Ovary (tissue), 7 donors: ENCODE measurements at regions not wholly inside any gene's neighbourhood (a gene's known extent, or its start where the extent isn't known, plus 50 kb on each side); places are given as distances from the start of the nearest gene placed in this dataset.

Experiments
- DNase-seq, 5 donors: peaks; one replicate each; pipeline ENCODE4 v3.0.0-alpha.2; 2019 to 2020
- H3K27ac ChIP-seq, 2 donors: fragments of 200-600 bp; one replicate each; pipeline versions ENCODE4 v1.5.1 to v1.8.0; 2019 to 2022
- H3K27me3 ChIP-seq: fragments of 200-600 bp; one replicate; pipeline ENCODE4 v1.8.0; 2022
- H3K36me3 ChIP-seq: fragments of 200-600 bp; sonication (generic); one replicate; pipeline ENCODE4 v1.5.1; 2019
- H3K4me1 ChIP-seq: one replicate; pipeline ENCODE4 v1.8.1; 2013; ENCODE audit warnings: mild to moderate bottlenecking, moderate library complexity; ENCODE audit not compliant: insufficient read depth
- H3K4me3 ChIP-seq: fragments of 200-600 bp; sonication (generic); one replicate; pipeline ENCODE4 v1.5.1; 2017
- H3K9me3 ChIP-seq, 2 donors: fragments of 200-600 bp in 1 of 2; sonication (generic) in 1 of 2; one replicate each; pipeline versions ENCODE4 v1.5.1 to v1.8.1; 2013 to 2019; ENCODE audit warnings: mild to moderate bottlenecking in 1 of 2, moderate library complexity in 1 of 2
- CTCF ChIP-seq, 3 donors: fragments of 450-650 bp in 2 of 3; fragments of 200-600 bp in 1 of 3; IDR thresholded peaks; one replicate each; pipeline versions ENCODE4 v1.5.1 to v1.8.0; 2016 to 2022; ENCODE audit warnings: antibody characterized with exemption in 3 of 3, mild to moderate bottlenecking in 1 of 3
- EP300 ChIP-seq: sonication (generic); formaldehyde crosslinking; IDR thresholded peaks from one replicate; pipeline ENCODE4 v1.6.1; 2017; ENCODE audit warnings: antibody characterized with exemption
- POLR2A ChIP-seq: fragments of 450-650 bp; IDR thresholded peaks from one replicate; pipeline ENCODE4 v1.6.1; 2017; ENCODE audit warnings: antibody characterized with exemption, mild to moderate bottlenecking, moderate library complexity
- WGBS, 3 donors: extraction: QIAGEN DNeasy Blood & Tissue Kit in 1 of 3; methylation state at CpG; one replicate each; pipeline versions ENCODE4 v1.1.5 to v1.1.7; 2013 to 2017; 5-methylcytosine and 5-hydroxymethylcytosine counted together
- intact Hi-C, 4 donors: fragments of 100-400 bp; cut with DNase I; formaldehyde crosslinking; loops; one replicate each; pipeline versions ENCODE4 v1.11.0 to v1.15.1; 2022 to 2023
- donor health status: DM: no; HTN: no; CAD: no; lungs with moderate emphysema.
- donor health status: DM: no; HTN: no; CAD: no.
- donor health status: Bipolar disorder and iron deficiency.
- donor health status: DM: no; HTN: no; CAD: no.
- donor health status: DM: yes; HTN: yes; CAD: no.

GRCh38 chr5:61821561-61821960 is 484.4 kb upstream of the KIF2A start:
- intact Hi-C loops, result no loop called here
- Histone ChIP-seq H3K4me3 (no peak overlapping the region), H3K27ac (no peak overlapping the region), H3K27me3 (no peaks in the 10 kb centered on the region), H3K36me3 (no peaks in the 10 kb centered on the region), H3K4me1 (no peaks in the 10 kb centered on the region), H3K9me3 (no peaks in the 10 kb centered on the region)
- no peak for TF ChIP-seq EP300
- no peak for TF ChIP-seq POLR2A
- no peak for TF ChIP-seq CTCF (IDR thresholded peaks at IDR 0.05)
- WGBS, 3 donors, result 87 to 99% (median 98%) methylated on average over 2 of the region's 2 CpGs
- no peak for DNase-seq

- H3K4me1 ChIP-seq, result no peaks in the 10 kb centered on the region
- TF ChIP-seq EP300 (no peak), CTCF (IDR thresholded peaks at IDR 0.05) (no peak), POLR2A (no peak)
- no peak for DNase-seq
- intact Hi-C loops, result no loop called here
- no peaks in the 10 kb centered on the region for H3K27me3 ChIP-seq
- no peak overlapping the region for H3K4me3 ChIP-seq
- no peak overlapping the region for H3K27ac ChIP-seq
- no peaks in the 10 kb centered on the region for H3K9me3 ChIP-seq
- 96 to 98% (median 96%) methylated on average over 5 of the region's 5 CpGs for WGBS, 3 donors
- H3K36me3 ChIP-seq, result no peaks in the 10 kb centered on the region
These were observed 483.4 kb upstream of the KIF2A start for GRCh38 chr5:61822584-61822983.

DNA sequence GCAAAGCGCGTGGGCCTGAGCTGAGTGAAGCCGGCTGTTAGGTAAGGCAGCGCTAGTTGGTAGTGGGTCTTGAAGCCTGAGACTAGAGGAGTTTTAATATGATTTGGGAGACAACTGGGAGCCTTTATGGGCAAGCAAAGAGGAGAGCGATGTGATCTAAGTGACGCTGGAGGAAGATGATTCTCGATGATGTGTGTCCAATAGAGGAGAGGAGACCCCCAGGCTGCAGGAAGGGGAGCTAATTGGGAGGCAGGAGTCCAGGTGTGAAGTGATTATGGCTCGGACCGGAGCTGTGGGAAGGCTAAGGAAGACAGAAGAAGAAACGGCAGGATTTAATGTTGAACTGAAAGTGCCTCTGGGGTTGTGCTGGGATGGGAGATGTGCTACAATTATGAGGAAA is 482.9 kb upstream of the KIF2A start:
- intact Hi-C loops, result no loop called here
- 75 to 86% (median 82%) methylated on average over 10 of the region's 10 CpGs for WGBS, 3 donors
- no peaks in the 10 kb centered on the region for H3K36me3 ChIP-seq
- H3K4me1 ChIP-seq, result no peaks in the 10 kb centered on the region
- no peaks in the 10 kb centered on the region for H3K27me3 ChIP-seq
- no peak overlapping the region for H3K27ac ChIP-seq
- no peaks in the 10 kb centered on the region for H3K9me3 ChIP-seq
- TF ChIP-seq EP300 (no peak), CTCF (IDR thresholded peaks at IDR 0.05) (no peak)
- H3K4me3 ChIP-seq, result no peak overlapping the region
- no peak for DNase-seq

- TF ChIP-seq CTCF (IDR thresholded peaks at IDR 0.05) (no peak), POLR2A (no peak), EP300 (no peak)
- intact Hi-C loops, result no loop called here
- no peaks in the 10 kb centered on the region for H3K36me3 ChIP-seq
- H3K27me3 ChIP-seq, result no peaks in the 10 kb centered on the region
- DNase-seq, result no peak
- no peak overlapping the region for H3K27ac ChIP-seq
- WGBS, 3 donors, result 41 to 52% (median 50%) methylated on average over 2 of the region's 2 CpGs
- no peaks in the 10 kb centered on the region for H3K9me3 ChIP-seq
- no peak overlapping the region for H3K4me3 ChIP-seq
- no peaks in the 10 kb centered on the region for H3K4me1 ChIP-seq
These were observed 482.2 kb upstream of the KIF2A start for GRCh38 chr5:61823781-61824180.

DNA sequence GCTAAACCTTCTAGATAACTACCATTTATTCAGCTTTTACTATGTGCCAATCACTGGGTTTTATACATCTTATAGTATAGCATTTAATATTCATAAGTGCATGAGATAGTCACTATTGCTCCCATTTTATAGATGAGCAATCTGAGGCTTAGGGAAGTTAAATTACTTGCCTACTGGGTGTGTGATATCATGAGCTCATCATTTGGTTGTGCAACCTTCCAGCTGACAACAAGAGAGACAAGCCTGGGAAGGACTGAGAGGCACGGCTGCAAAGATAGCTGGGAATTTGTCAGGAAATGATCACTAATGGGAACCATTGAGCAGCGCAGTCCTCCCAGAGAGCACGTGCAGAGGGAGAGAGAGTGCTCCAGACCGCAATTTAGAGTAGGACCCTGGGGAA is 481.6 kb upstream of the KIF2A start:
- WGBS, 3 donors, result 85 to 89% (median 86%) methylated on average over 4 of the region's 4 CpGs
- no peaks in the 10 kb centered on the region for H3K27me3 ChIP-seq
- H3K9me3 ChIP-seq, result no peaks in the 10 kb centered on the region
- intact Hi-C loops, result no loop called here
- H3K27ac ChIP-seq, result no peak overlapping the region
- no peaks in the 10 kb centered on the region for H3K4me1 ChIP-seq
- no peaks in the 10 kb centered on the region for H3K36me3 ChIP-seq
- H3K4me3 ChIP-seq, result no peak overlapping the region
- TF ChIP-seq CTCF (IDR thresholded peaks at IDR 0.05), result no peak
- TF ChIP-seq EP300, result no peak
- TF ChIP-seq POLR2A, result no peak
- DNase-seq, result no peak
